Activated CD8-positive, alpha-beta memory T cell treated with anti-CD3 and anti-CD28 coated beads, Interleukin-2, amount 10 ng/mL, durations not matched to agents 7 days and 5 days (primary cell): ENCODE measurements at regions not wholly inside any gene's neighbourhood (a gene's known extent, or its start where the extent isn't known, plus 50 kb on each side); places are given as distances from the start of the nearest gene placed in this dataset.

Source experiments
- ATAC-seq: fragments of 150-1000 bp; cut with Tn5 transposase; one replicate; pipeline ENCODE4 v1.10.0; 2021; ENCODE audit warnings: moderate library complexity
- CTCF ChIA-PET: fragments of 350-600 bp; sonication (Branson Sonifier 250); formaldehyde crosslinking; loops from one replicate; lab custom pipeline; 2021; ENCODE audit warnings: antibody characterized with exemption; lab: Charles Lee
- DNase-seq: peaks from one replicate; pipeline ENCODE4 v3.0.0-alpha.2; 2020
- H3K27ac Mint-ChIP-seq: one replicate; pipeline ENCODE4 v1.8.0; 2021; ENCODE audit warnings: mild to moderate bottlenecking, mixed read lengths
- H3K27me3 Mint-ChIP-seq: one replicate; pipeline ENCODE4 v1.8.0; 2021; ENCODE audit warnings: mixed read lengths
- H3K36me3 Mint-ChIP-seq: one replicate; pipeline ENCODE4 v1.8.0; 2021; ENCODE audit warnings: mild to moderate bottlenecking, mixed read lengths
- H3K4me1 Mint-ChIP-seq: one replicate; pipeline ENCODE4 v1.8.0; 2021; ENCODE audit warnings: mixed read lengths
- H3K4me3 Mint-ChIP-seq: one replicate; pipeline ENCODE4 v1.8.0; 2021; ENCODE audit warnings: mild to moderate bottlenecking, moderate library complexity, mixed read lengths
- H3K9me3 Mint-ChIP-seq: one replicate; pipeline ENCODE4 v1.8.0; 2022; ENCODE audit warnings: low read depth, mixed read lengths

DNA sequence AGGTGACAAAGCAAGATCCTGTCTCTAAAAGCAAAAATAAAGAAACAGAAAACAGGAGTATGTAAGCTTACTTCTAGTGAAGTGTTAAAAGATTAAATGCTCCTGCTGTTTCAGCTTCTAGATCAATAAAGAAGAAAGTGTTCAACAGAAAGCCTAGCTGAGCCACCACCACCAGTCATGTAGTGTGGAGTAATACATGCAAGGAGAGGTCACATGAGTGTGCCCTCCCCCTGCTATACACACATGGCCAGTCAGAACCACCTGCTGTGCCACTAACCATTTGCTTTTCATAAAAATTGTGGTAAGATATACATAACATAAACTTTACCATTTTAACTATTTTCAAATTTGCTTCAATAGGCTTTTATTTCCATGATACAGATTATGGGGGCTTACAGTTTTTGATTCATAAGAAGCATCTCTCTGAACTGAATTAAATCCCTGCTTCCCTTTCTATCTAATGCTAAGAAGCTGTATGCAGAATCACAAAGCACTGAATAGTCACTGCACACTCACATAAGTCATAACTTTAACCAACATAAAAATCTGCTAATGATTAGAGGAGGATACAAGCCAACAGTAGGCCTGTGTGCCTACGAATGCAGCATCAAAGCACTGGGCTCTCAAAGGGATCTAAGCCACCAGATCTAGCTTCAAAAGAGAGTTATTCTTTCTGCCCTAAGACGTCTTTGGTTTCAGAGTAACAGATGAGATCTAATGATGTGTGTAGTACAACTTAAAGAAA lies 515.5 kb downstream of the C12orf50 start:
- ATAC-seq (no peak), DNase-seq (no peak)
- Mint-ChIP-seq H3K4me1 (no peaks in the 10 kb centered on the region), H3K36me3 (no peaks in the 10 kb centered on the region), H3K9me3 (peaks cover 4% of the 10 kb centered on the region), H3K27ac (no peak overlapping the region), H3K4me3 (no peak overlapping the region), H3K27me3 (no peaks in the 10 kb centered on the region)
- CTCF ChIA-PET: no interaction called here

DNA sequence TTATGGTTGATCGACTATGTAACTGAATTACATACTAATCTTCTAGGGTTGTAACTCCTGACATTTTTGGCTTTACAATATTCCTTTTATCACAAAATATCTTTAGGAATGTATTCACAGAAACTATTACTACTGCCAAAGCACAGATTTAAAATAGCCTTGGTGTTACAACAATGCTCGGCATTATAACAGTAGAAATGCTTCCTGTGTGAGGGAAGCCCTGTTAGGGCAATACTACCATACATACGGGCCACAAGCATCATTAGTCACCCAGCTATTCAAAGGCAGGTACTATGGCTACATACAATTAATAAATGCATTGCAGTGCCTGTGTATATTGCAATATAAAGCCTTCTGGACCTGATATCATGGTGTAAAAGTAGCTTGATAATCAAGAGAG lies 517.8 kb downstream of the C12orf50 start:
- Mint-ChIP-seq H3K4me3 (no peak overlapping the region), H3K36me3 (no peaks in the 10 kb centered on the region), H3K27me3 (no peaks in the 10 kb centered on the region), H3K27ac (no peak overlapping the region), H3K9me3 (peaks cover 7% of the 10 kb centered on the region), H3K4me1 (no peaks in the 10 kb centered on the region)
- CTCF ChIA-PET: no interaction called here
- ATAC-seq (no peak), DNase-seq (no peak)

DNA sequence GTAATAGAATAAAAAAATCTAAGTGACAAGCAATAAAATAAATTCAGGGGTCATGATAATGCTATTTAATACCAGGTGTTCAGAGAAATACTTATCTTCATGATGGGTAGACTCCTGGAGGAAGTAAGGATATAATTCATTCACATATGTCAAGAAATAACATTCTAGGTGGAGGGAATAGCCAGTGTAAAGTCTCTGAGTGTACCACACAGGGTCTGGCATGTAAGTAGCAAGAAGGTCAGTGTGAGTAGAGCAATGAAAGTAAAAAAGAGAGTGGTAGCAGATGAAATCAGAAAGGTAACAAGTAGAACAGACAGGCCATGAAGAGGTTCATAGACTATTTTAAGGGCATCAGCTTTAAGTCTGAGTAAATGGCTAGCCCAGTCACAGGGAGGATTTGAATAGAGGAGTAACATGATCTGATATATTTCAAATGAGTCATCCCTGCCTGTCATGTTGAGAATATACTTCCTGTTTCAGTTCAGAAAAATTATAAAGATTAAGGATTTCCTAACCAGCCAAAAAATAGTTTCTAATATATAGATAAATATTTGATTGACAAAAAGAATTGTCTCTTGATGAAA lies 519.9 kb downstream of the C12orf50 start:
- H3K4me1 Mint-ChIP-seq: no peaks in the 10 kb centered on the region
- no peak overlapping the region for H3K27ac Mint-ChIP-seq
- H3K9me3 Mint-ChIP-seq: peaks cover 5% of the 10 kb centered on the region
- DNase-seq (no peak), ATAC-seq (no peak)
- CTCF ChIA-PET: no interaction called here
- H3K4me3 Mint-ChIP-seq: no peak overlapping the region
- no peaks in the 10 kb centered on the region for H3K27me3 Mint-ChIP-seq
- no peaks in the 10 kb centered on the region for H3K36me3 Mint-ChIP-seq

DNA sequence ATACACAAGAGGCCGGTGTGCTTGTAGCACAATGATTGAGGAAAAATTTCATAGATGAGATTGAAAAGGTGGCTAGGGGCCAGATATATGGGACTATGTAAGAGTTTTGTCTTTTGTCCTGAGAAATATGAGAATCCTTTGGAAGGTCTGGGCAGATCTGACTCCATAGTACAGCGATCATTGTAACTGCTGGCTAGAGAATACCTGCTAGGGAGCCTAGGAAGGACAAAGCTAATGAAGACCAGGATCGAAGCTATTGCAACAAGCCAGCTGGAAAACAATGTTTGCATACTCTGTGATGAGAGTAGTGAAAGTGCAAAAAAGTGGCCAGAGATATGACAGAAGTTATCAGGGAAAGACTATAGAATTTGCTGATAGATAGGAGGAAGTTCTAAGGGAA lies 537.6 kb downstream of the C12orf50 start:
- no peak overlapping the region for H3K4me3 Mint-ChIP-seq
- H3K36me3 Mint-ChIP-seq: no peaks in the 10 kb centered on the region
- no peak overlapping the region for H3K27ac Mint-ChIP-seq
- no peak for DNase-seq
- CTCF ChIA-PET: no interaction called here
- no peaks in the 10 kb centered on the region for H3K4me1 Mint-ChIP-seq
- no peaks in the 10 kb centered on the region for H3K27me3 Mint-ChIP-seq
- no peak for ATAC-seq
- H3K9me3 Mint-ChIP-seq: peaks cover 3% of the 10 kb centered on the region

DNA sequence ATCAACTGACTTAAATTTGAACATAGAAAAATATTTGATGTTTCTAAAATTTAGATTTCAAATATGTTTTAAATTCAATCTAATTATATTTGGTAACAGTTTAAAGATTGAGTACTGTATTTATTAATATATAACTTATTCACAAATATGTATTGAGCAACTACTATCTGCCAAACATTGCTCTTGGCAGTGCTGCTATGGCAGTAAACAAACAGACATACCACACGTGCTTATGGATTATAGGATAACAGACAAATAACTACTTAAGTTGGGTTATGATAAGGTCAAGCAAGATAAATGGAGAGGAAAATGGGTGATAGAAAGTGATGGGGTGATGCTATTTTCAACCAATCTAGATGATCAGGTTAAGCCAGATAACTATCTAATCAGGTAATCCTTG lies 538.1 kb downstream of the C12orf50 start:
- DNase-seq (no peak), ATAC-seq (no peak)
- H3K4me3 Mint-ChIP-seq: no peak overlapping the region
- no peaks in the 10 kb centered on the region for H3K27me3 Mint-ChIP-seq
- no peaks in the 10 kb centered on the region for H3K4me1 Mint-ChIP-seq
- H3K36me3 Mint-ChIP-seq: no peaks in the 10 kb centered on the region
- no peak overlapping the region for H3K27ac Mint-ChIP-seq
- peaks cover 3% of the 10 kb centered on the region for H3K9me3 Mint-ChIP-seq
- CTCF ChIA-PET: no interaction called here

DNA sequence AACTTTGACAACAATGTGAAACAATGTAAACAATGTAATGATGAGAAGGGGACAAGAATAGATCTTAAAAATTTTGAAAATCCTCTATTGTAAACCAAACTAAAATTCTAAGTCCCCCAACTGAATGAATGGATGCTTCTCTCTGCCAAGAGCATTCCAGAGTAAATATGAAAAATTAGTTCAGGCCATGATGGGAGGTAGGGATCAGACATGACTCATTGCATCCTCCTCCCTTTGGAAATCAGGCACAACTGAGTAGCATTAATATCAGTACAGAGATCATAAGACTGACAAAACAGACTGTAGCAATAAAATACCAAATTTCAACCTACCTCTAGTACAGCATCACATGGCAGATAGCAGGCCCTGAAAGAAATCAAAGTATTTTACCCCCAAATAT lies 559.9 kb downstream of the C12orf50 start:
- Mint-ChIP-seq H3K4me1 (no peaks in the 10 kb centered on the region), H3K27ac (no peak overlapping the region), H3K36me3 (no peaks in the 10 kb centered on the region), H3K4me3 (no peak overlapping the region), H3K27me3 (no peaks in the 10 kb centered on the region), H3K9me3 (no peaks in the 10 kb centered on the region)
- CTCF ChIA-PET: no interaction called here
- no peak for ATAC-seq
- no peak for DNase-seq

DNA sequence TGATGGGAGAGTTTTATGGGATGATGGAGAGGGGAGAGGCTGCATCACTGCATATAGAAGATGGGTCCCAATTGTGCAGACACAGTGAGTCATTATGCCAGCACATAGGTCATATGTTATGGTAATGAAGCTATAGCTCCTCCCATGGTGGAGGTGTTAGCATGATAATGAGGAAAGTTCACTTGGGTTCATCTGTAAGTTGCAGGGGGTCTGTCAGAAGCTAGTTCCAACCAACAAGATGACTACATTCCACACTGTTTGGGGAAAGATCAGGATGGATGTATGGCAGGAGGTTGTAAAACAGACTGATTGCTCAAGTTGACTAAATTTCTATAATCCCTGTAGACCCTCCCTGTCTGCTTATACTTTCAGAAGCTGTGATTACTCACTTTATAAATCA lies 561.3 kb downstream of the C12orf50 start:
- Mint-ChIP-seq H3K4me3 (no peak overlapping the region), H3K9me3 (no peaks in the 10 kb centered on the region), H3K4me1 (no peaks in the 10 kb centered on the region), H3K36me3 (no peaks in the 10 kb centered on the region), H3K27me3 (no peaks in the 10 kb centered on the region), H3K27ac (no peak overlapping the region)
- CTCF ChIA-PET: no interaction called here
- ATAC-seq: no peak
- DNase-seq: no peak

DNA sequence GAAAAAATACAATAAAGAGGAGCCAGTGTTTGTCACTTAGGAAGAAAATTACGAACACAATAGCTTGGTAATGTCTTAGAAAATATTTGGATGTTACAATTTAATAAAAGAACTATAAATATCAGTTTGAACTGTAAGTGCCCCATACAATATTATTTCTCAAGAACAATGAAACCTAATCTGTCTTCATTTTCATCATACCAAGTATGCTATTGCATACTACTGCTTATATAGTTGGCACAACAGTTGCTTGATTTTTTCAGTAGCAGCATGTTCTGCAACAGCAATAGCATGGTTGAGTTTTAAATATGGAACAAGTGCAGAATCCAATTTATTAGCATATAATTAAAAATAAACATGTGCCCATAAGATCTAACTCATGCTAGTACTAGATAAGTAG lies 564.6 kb downstream of the C12orf50 start:
- Mint-ChIP-seq H3K36me3 (no peaks in the 10 kb centered on the region), H3K9me3 (no peaks in the 10 kb centered on the region), H3K4me3 (no peak overlapping the region), H3K27me3 (no peaks in the 10 kb centered on the region), H3K27ac (no peak overlapping the region), H3K4me1 (no peaks in the 10 kb centered on the region)
- DNase-seq (no peak), ATAC-seq (no peak)
- CTCF ChIA-PET: no interaction called here

DNA sequence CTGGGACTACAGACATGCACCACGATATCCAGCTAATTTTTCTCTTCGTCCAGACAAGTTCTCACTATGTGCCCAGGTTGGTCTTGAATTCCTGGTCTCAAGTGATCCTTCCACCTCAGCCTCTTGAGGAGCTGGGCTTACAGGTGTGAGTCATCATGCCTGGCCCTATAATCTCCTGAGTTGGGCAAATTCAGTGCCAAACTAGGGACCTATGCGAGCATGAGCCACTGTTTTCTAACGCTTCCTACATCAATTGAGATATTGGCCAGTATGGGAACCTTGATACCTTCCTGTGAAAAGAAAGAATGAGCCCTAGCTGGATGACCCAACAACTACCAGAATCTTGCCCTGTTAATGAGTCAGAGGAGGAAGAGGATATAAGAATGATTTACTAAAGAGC lies 585.2 kb downstream of the C12orf50 start:
- H3K27ac Mint-ChIP-seq: no peak overlapping the region
- H3K4me3 Mint-ChIP-seq: no peak overlapping the region
- no peaks in the 10 kb centered on the region for H3K4me1 Mint-ChIP-seq
- H3K36me3 Mint-ChIP-seq: no peaks in the 10 kb centered on the region
- H3K9me3 Mint-ChIP-seq: peaks cover 4% of the 10 kb centered on the region
- DNase-seq: no peak
- no peak for ATAC-seq
- no peaks in the 10 kb centered on the region for H3K27me3 Mint-ChIP-seq
- CTCF ChIA-PET: no interaction called here

DNA sequence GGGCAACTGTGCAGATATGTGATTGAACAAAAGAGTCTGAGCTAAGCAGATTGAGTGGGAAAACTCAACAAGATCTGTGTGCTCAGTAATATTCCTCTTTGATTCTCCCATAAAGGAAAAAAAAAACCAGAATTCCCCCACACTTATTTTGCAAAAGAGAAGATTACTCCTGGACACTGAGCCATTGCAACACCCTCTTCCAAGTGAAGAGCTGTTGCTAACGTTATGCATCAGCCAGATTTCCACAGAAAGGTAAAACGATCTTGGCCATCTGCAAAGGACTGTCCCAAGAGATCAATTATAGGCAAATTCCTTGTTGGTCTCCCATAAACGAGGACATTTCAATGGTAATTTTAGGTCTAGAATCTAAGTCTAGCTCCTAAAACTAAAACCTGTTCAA lies 587.7 kb downstream of the C12orf50 start:
- no peaks in the 10 kb centered on the region for H3K27me3 Mint-ChIP-seq
- no peaks in the 10 kb centered on the region for H3K36me3 Mint-ChIP-seq
- no peak overlapping the region for H3K4me3 Mint-ChIP-seq
- DNase-seq (no peak), ATAC-seq (no peak)
- peaks cover 4% of the 10 kb centered on the region for H3K9me3 Mint-ChIP-seq
- no peak overlapping the region for H3K27ac Mint-ChIP-seq
- no peaks in the 10 kb centered on the region for H3K4me1 Mint-ChIP-seq
- CTCF ChIA-PET: no interaction called here

DNA sequence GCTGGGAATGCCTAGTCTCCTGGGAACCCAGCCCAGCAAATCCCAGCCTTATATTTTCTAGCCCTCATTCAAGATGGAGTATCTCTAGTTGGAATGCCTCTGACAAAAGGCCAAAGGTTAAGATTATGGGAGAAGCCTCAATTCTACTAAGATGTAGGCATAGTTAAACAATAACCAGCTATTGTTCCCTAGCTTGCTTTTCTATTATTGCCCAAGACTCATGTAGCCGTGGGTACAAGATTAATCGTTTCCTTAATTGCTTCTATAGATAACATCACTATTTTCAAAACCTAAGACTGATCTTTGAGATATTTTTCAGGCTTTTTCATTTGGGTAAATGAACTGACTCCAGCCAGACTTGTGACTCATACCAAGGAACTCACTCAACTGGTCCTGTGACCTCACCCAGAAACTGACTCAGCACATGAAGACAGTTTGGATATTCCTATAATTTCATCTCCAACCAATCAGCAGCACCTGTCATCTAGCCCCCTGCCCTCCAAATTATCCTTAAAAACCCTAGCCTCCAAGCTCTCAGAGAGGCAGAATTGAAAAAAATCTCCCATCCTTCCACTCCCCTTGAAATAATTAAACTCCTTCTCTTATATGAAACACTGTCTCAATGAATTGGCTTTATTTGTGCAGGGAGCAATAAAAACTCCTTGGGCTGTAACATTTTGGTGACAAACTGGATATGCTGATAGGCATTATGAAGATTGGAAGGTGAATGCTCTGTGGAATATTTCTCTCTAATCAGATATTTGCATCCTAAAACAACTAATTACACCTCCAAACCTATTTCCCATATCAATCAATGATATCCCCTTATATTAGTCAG lies 589.0 kb downstream of the C12orf50 start:
- DNase-seq (no peak), ATAC-seq (no peak)
- CTCF ChIA-PET: no interaction called here
- Mint-ChIP-seq H3K4me1 (no peaks in the 10 kb centered on the region), H3K4me3 (no peak overlapping the region), H3K27ac (no peak overlapping the region), H3K9me3 (peaks cover 4% of the 10 kb centered on the region), H3K36me3 (no peaks in the 10 kb centered on the region), H3K27me3 (no peaks in the 10 kb centered on the region)

DNA sequence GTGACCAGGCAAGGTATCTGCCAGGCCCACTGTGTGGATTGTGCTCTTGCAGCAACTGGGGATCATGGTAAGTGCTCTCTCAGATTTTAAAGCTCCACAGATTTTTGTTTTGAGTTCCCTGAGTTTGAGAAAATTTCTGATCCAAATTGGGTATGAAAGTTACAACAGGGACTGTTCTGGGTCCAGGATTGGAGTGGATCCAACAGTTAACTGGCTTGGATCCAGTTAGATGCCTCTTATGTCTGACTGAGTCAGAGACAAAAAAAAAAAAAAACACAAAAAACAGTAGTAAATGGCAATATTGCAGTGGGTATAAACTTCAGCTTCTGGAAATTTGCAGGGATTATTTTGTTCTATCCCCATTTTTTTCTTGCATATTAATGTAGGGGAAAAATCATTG lies 598.8 kb downstream of the C12orf50 start:
- DNase-seq (no peak), ATAC-seq (no peak)
- no peaks in the 10 kb centered on the region for H3K36me3 Mint-ChIP-seq
- H3K9me3 Mint-ChIP-seq: peaks cover 9% of the 10 kb centered on the region
- no peak overlapping the region for H3K4me3 Mint-ChIP-seq
- no peak overlapping the region for H3K27ac Mint-ChIP-seq
- CTCF ChIA-PET: interaction anchor here (0.7 kb wide), 1 partner anchor 496 kb away, joined by 3 read pairs; no protein-coding TSS in a partner anchor
- no peaks in the 10 kb centered on the region for H3K4me1 Mint-ChIP-seq
- H3K27me3 Mint-ChIP-seq: no peaks in the 10 kb centered on the region

DNA sequence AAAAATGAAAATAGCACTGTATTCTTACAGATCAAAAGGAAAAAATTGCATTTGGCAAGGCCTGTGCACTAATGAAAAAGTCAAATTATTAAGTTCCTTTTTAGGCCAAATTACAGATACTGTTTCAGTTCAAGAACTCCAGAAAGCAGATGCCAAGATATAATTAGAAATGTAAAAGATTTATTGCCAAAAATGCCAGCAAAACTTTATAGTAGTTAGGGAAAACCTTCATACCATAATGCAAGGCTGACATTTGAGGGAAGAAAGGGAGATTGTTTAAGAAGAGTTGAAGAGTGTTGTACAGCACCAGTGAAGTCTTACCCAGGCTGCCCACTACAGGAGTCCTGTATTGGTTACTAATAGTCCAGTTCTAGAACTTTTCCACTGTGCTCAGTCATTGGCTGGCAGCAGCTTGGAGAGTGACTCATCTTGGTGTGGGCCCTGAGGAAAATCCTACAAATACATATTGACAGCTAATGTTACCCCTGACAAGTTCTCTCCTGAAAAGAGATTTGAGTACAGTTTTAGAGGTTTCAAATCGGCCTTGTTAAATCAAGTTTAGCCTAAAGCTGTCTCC lies 600.4 kb downstream of the C12orf50 start:
- H3K27me3 Mint-ChIP-seq: no peaks in the 10 kb centered on the region
- DNase-seq (no peak), ATAC-seq (no peak)
- H3K36me3 Mint-ChIP-seq: no peaks in the 10 kb centered on the region
- H3K27ac Mint-ChIP-seq: no peak overlapping the region
- peaks cover 9% of the 10 kb centered on the region for H3K9me3 Mint-ChIP-seq
- CTCF ChIA-PET: no interaction called here
- H3K4me3 Mint-ChIP-seq: no peak overlapping the region
- no peaks in the 10 kb centered on the region for H3K4me1 Mint-ChIP-seq
